ENCODE measurements at regions not wholly inside any gene's neighbourhood (a gene's known extent, or its start where the extent isn't known, plus 50 kb on each side); places are given as distances from the start of the nearest gene placed in this dataset.
A peak's percentile ranks its signal among the peaks of the same experiment; 100 is the strongest.

GRCh38 chr1:230578616-230579015, 63.7 kb upstream of the COG2 start:
- no peak overlapping the region for H2AFZ ChIP-seq (ENCODE audit: insufficient read depth, low read depth, low read length, poor library complexity, severe bottlenecking)
- no CpG with 5 or more reads among the region's 4 CpGs for WGBS (ENCODE audit: insufficient coverage)
- no peak overlapping the region for H3K9ac ChIP-seq (ENCODE audit: insufficient read depth, low read length, poor library complexity, severe bottlenecking)
- no peak for DNase-seq
- no peak overlapping the region for H3K4me2 ChIP-seq (replicated peaks; ENCODE audit: extremely low read depth, low read length, poor library complexity, severe bottlenecking)
- no peaks in the 10 kb centered on the region for H4K20me1 ChIP-seq (ENCODE audit: insufficient read depth, low read length)
- Mint-ChIP-seq H3K4me3 (no peak overlapping the region), H3K4me1 (peaks cover 16% of the 10 kb centered on the region), H3K36me3 (peaks cover 0 to 3% of the 10 kb centered on the region in 2 donors), H3K9me3 (peaks cover 3 to 16% (median 7%) of the 10 kb centered on the region in 7 donors), H3K27ac (no peak overlapping the region), H3K27me3 (ENCODE audit: low read depth in 3 of 3) (peaks cover 4 to 10% (median 8%) of the 10 kb centered on the region in 3 donors)
- no peaks in the 10 kb centered on the region for H3K79me2 ChIP-seq (ENCODE audit: insufficient read depth, low read length)
- H3K9me3 ChIP-seq (replicated peaks in 1 of 2; ENCODE audit: control insufficient read depth in 1 of 2, insufficient read depth in 1 of 2, low read length in 2 of 2), result peaks cover 0 to 8% of the 10 kb centered on the region in 2 donors
- peaks cover 9 to 10% of the 10 kb centered on the region in 2 donors for H3K4me1 ChIP-seq (ENCODE audit: control insufficient read depth in 1 of 2, insufficient read depth in 2 of 2, low read length in 2 of 2)
- no peak overlapping the region for H3K4me3 ChIP-seq (replicated peaks in 1 of 3; ENCODE audit: low read depth in 2 of 3, low read length in 3 of 3)
- no peak overlapping the region for H3K27ac ChIP-seq (ENCODE audit: low read depth in 1 of 2, low read length in 2 of 2)
- intact Hi-C loops (cut with micrococcal nuclease), result no loop called here
- no peak for TF ChIP-seq CTCF (IDR thresholded peaks at IDR 0.05)
- no peaks in the 10 kb centered on the region for H3K36me3 ChIP-seq (replicated peaks in 1 of 2; ENCODE audit: control insufficient read depth in 1 of 2, insufficient read depth in 2 of 2, low read length in 2 of 2)
- H3K27me3 ChIP-seq (ENCODE audit: control insufficient read depth in 2 of 2, insufficient read depth in 2 of 2, low read length in 2 of 2), result peaks cover 0 to 2% of the 10 kb centered on the region in 2 donors

GRCh38 chr1:230577537-230577936, 64.7 kb upstream of the COG2 start:
- H3K4me2 ChIP-seq (replicated peaks; ENCODE audit: extremely low read depth, low read length, poor library complexity, severe bottlenecking), result no peak overlapping the region
- no peak overlapping the region for H3K4me3 ChIP-seq (replicated peaks in 1 of 3; ENCODE audit: low read depth in 2 of 3, low read length in 3 of 3)
- H3K9me3 Mint-ChIP-seq, result peaks cover 3 to 16% (median 7%) of the 10 kb centered on the region in 7 donors
- no peak overlapping the region for H2AFZ ChIP-seq (ENCODE audit: insufficient read depth, low read depth, low read length, poor library complexity, severe bottlenecking)
- peaks cover 0 to 8% of the 10 kb centered on the region in 2 donors for H3K9me3 ChIP-seq (replicated peaks in 1 of 2; ENCODE audit: control insufficient read depth in 1 of 2, insufficient read depth in 1 of 2, low read length in 2 of 2)
- H3K79me2 ChIP-seq (ENCODE audit: insufficient read depth, low read length), result no peaks in the 10 kb centered on the region
- no peak for DNase-seq
- H3K27me3 Mint-ChIP-seq (ENCODE audit: low read depth in 3 of 3), result peaks cover 0 to 8% (median 7%) of the 10 kb centered on the region in 3 donors
- intact Hi-C loops (cut with micrococcal nuclease), result no loop called here
- peaks cover 26% of the 10 kb centered on the region for H3K4me1 Mint-ChIP-seq
- WGBS (ENCODE audit: insufficient coverage), result 60% methylated on average over 3 of the region's 3 CpGs
- no peak for TF ChIP-seq CTCF (IDR thresholded peaks at IDR 0.05)
- peak overlapping the region in 1 of 7 donors; percentile 41 for H3K27ac Mint-ChIP-seq
- no peaks in the 10 kb centered on the region for H4K20me1 ChIP-seq (ENCODE audit: insufficient read depth, low read length)
- H3K9ac ChIP-seq (ENCODE audit: insufficient read depth, low read length, poor library complexity, severe bottlenecking), result no peak overlapping the region
- H3K36me3 Mint-ChIP-seq, result peaks cover 0 to 3% of the 10 kb centered on the region in 2 donors
- no peaks in the 10 kb centered on the region for H3K36me3 ChIP-seq (replicated peaks in 1 of 2; ENCODE audit: control insufficient read depth in 1 of 2, insufficient read depth in 2 of 2, low read length in 2 of 2)
- H3K4me3 Mint-ChIP-seq, result no peak overlapping the region
- H3K27ac ChIP-seq (ENCODE audit: low read depth in 1 of 2, low read length in 2 of 2), result no peak overlapping the region
- peaks cover 20 to 21% of the 10 kb centered on the region in 2 donors for H3K4me1 ChIP-seq (ENCODE audit: control insufficient read depth in 1 of 2, insufficient read depth in 2 of 2, low read length in 2 of 2)
- peaks cover 0 to 2% of the 10 kb centered on the region in 2 donors for H3K27me3 ChIP-seq (ENCODE audit: control insufficient read depth in 2 of 2, insufficient read depth in 2 of 2, low read length in 2 of 2)
